Neural progenitor cell (in vitro differentiated cells): ENCODE measurements at regions not wholly inside any gene's neighbourhood (a gene's known extent, or its start where the extent isn't known, plus 50 kb on each side); places are given as distances from the start of the nearest gene placed in this dataset.

Source experiments
- DNase-seq: peaks from one replicate; pipeline ENCODE4 v3.0.0-alpha.2; 2016; ENCODE audit warnings: low spot score
- H2AFZ ChIP-seq: fragments of 200-600 bp; sonication (generic); replicated peaks from 2 replicates; pipeline ENCODE4 v1.6.1; 2016; ENCODE audit warnings: antibody characterized with exemption
- H3F3A ChIP-seq: fragments of 200-600 bp; sonication (generic); 2 replicates; pipeline ENCODE4 v1.6.1; 2016; ENCODE audit warnings: antibody characterized with exemption, low read depth
- H3K27ac ChIP-seq: fragments of 200-600 bp; sonication (generic); 2 replicates; pipeline ENCODE4 v1.5.1; 2016; ENCODE audit warnings: mild to moderate bottlenecking
- H3K27me3 ChIP-seq: fragments of 200-600 bp; sonication (generic); 2 replicates; pipeline ENCODE4 v1.6.1; 2016; ENCODE audit warnings: mild to moderate bottlenecking, moderate library complexity
- H3K36me3 ChIP-seq: fragments of 200-600 bp; sonication (generic); 2 replicates; pipeline ENCODE4 v1.5.1; 2016
- H3K4me1 ChIP-seq: fragments of 200-600 bp; sonication (generic); 2 replicates; pipeline ENCODE4 v1.6.1; 2016; ENCODE audit warnings: mixed run types
- H3K4me2 ChIP-seq: fragments of 200-600 bp; sonication (generic); 2 replicates; pipeline ENCODE4 v1.6.1; 2016
- H3K4me3 ChIP-seq: fragments of 200-600 bp; sonication (generic); 2 replicates; pipeline ENCODE4 v1.5.1; 2016
- H3K79me2 ChIP-seq: fragments of 200-600 bp; sonication (generic); 2 replicates; pipeline ENCODE4 v1.6.1; 2016; ENCODE audit warnings: low read depth
- H3K9ac ChIP-seq: fragments of 200-600 bp; sonication (generic); 2 replicates; pipeline ENCODE4 v1.6.1; 2016
- H3K9me3 ChIP-seq: fragments of 200-600 bp; sonication (generic); 2 replicates; pipeline ENCODE4 v1.5.1; 2016; ENCODE audit warnings: low read depth
- H4K20me1 ChIP-seq: fragments of 200-600 bp; sonication (generic); 2 replicates; pipeline ENCODE4 v1.6.1; 2016; ENCODE audit warnings: low read depth
- H3K27ac Mint-ChIP-seq: 3 replicates; pipeline ENCODE4 v1.8.0; 2021; ENCODE audit warnings: mixed read lengths
- H3K27me3 Mint-ChIP-seq: 2 replicates; pipeline ENCODE4 v1.8.0; 2022; ENCODE audit warnings: low read depth, mild to moderate bottlenecking, inconsistent platforms, moderate library complexity, mixed read lengths; ENCODE audit not compliant: insufficient read depth
- H3K36me3 Mint-ChIP-seq: 3 replicates; pipeline ENCODE4 v1.8.0; 2021; ENCODE audit warnings: mixed read lengths
- H3K4me1 Mint-ChIP-seq: 3 replicates; pipeline ENCODE4 v1.8.0; 2021; ENCODE audit warnings: mixed read lengths
- H3K4me3 Mint-ChIP-seq: 3 replicates; pipeline ENCODE4 v1.8.0; 2021; ENCODE audit warnings: mild to moderate bottlenecking, moderate library complexity, mixed read lengths
- H3K9me3 Mint-ChIP-seq: 3 replicates; pipeline ENCODE4 v1.8.0; 2020; ENCODE audit warnings: mixed read lengths
- EZH2 ChIP-seq: fragments of 200-600 bp; sonication (generic); IDR thresholded peaks from 2 replicates; pipeline ENCODE4 v1.6.1; 2017; ENCODE audit warnings: antibody characterized with exemption, mild to moderate bottlenecking, moderate library complexity
- EZH2phosphoT487 ChIP-seq: fragments of 200-600 bp; sonication (generic); IDR thresholded peaks from 2 replicates; pipeline ENCODE4 v1.6.1; 2017; ENCODE audit warnings: antibody characterized with exemption
- TF ChIP-seq, protein P1 (sequence below): fragments of 200-600 bp; sonication (generic); IDR thresholded peaks from 2 replicates; pipeline ENCODE4 v1.5.1; 2017; ENCODE audit warnings: antibody characterized with exemption, mild to moderate bottlenecking

DNA sequence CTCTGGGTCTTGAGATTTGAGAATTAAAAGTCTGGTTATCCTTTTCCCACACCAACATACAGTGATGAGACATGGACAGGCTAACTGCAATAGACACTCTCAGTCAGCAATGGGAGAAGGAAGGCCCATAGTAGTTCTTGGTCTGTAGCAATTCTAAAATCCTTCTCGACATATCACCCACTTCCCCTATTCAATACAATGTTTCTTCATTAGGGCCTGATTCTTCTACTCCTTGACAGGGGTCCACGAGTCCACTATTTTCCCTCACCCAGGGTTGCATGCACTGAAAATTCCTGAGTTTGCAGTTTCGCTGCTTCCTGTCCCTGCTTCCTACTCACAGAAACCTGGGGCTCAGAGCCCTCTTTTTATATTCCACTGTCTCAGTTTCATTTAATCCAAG is 402.8 kb downstream of the MAT2B start:
- no peaks in the 10 kb centered on the region for H4K20me1 ChIP-seq
- H3K9me3 Mint-ChIP-seq, result no peaks in the 10 kb centered on the region

DNA sequence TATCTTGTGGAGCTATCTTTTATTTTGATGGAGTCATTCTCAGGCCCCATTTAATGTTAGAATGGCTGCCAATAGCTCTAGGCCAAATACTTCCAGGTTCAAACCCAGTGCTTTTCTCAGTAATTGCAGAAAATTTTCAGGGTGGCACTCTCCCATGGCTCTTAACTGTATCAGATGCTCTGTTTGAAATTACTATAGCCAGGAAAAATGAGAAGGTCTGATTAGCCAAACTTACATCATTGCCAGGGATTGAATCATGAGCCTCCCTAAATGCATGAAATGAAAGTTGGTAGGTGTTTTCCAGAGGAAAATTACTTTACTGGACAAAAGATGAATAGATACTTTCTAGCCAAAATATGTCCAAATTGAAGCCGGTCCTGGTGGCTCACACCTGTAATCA is 404.8 kb downstream of the MAT2B start:
- peaks cover 10% of the 10 kb centered on the region for H3K4me1 Mint-ChIP-seq
- Histone ChIP-seq H3K36me3 (no peaks in the 10 kb centered on the region), H3F3A (no peaks in the 10 kb centered on the region), H3K9me3 (no peaks in the 10 kb centered on the region), H3K9ac (no peak overlapping the region), H3K27me3 (no peaks in the 10 kb centered on the region), H3K79me2 (no peaks in the 10 kb centered on the region), H3K4me1 (no peaks in the 10 kb centered on the region), H3K4me3 (no peak overlapping the region), H3K4me2 (no peak overlapping the region), H3K27ac (no peak overlapping the region), H2AFZ (no peak overlapping the region), H4K20me1 (no peaks in the 10 kb centered on the region)
- no peaks in the 10 kb centered on the region for H3K9me3 Mint-ChIP-seq
- H3K27me3 Mint-ChIP-seq, result no peaks in the 10 kb centered on the region
- H3K4me3 Mint-ChIP-seq, result no peak overlapping the region
- H3K27ac Mint-ChIP-seq, result no peak overlapping the region
- no peak for DNase-seq
- TF ChIP-seq EZH2 (no peak), EZH2phosphoT487 (no peak)
- TF ChIP-seq, protein P1, sequence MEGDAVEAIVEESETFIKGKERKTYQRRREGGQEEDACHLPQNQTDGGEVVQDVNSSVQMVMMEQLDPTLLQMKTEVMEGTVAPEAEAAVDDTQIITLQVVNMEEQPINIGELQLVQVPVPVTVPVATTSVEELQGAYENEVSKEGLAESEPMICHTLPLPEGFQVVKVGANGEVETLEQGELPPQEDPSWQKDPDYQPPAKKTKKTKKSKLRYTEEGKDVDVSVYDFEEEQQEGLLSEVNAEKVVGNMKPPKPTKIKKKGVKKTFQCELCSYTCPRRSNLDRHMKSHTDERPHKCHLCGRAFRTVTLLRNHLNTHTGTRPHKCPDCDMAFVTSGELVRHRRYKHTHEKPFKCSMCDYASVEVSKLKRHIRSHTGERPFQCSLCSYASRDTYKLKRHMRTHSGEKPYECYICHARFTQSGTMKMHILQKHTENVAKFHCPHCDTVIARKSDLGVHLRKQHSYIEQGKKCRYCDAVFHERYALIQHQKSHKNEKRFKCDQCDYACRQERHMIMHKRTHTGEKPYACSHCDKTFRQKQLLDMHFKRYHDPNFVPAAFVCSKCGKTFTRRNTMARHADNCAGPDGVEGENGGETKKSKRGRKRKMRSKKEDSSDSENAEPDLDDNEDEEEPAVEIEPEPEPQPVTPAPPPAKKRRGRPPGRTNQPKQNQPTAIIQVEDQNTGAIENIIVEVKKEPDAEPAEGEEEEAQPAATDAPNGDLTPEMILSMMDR, result no peak
- H3K36me3 Mint-ChIP-seq, result no peaks in the 10 kb centered on the region

More for the DNA sequence above, 402.8 kb downstream of the MAT2B start:
- TF ChIP-seq EZH2phosphoT487, result no peak
- no peak for TF ChIP-seq EZH2
- TF ChIP-seq, protein P1, result no peak
- H3K4me3 Mint-ChIP-seq, result no peak overlapping the region
- H3K27ac Mint-ChIP-seq, result no peak overlapping the region
- H3K4me2 ChIP-seq, result no peak overlapping the region
- H3K27me3 Mint-ChIP-seq, result no peaks in the 10 kb centered on the region
- no peaks in the 10 kb centered on the region for H3K4me1 ChIP-seq
- H3F3A ChIP-seq, result no peaks in the 10 kb centered on the region
- H3K36me3 Mint-ChIP-seq, result no peaks in the 10 kb centered on the region
- H3K27me3 ChIP-seq, result no peaks in the 10 kb centered on the region
- H3K9ac ChIP-seq, result no peak overlapping the region
- H3K9me3 ChIP-seq, result no peaks in the 10 kb centered on the region
- H3K4me1 Mint-ChIP-seq, result peaks cover 10% of the 10 kb centered on the region
- H3K79me2 ChIP-seq, result no peaks in the 10 kb centered on the region
- H3K27ac ChIP-seq, result no peak overlapping the region
- DNase-seq, result no peak
- no peak overlapping the region for H3K4me3 ChIP-seq
- no peak overlapping the region for H2AFZ ChIP-seq
- no peaks in the 10 kb centered on the region for H3K36me3 ChIP-seq

DNA sequence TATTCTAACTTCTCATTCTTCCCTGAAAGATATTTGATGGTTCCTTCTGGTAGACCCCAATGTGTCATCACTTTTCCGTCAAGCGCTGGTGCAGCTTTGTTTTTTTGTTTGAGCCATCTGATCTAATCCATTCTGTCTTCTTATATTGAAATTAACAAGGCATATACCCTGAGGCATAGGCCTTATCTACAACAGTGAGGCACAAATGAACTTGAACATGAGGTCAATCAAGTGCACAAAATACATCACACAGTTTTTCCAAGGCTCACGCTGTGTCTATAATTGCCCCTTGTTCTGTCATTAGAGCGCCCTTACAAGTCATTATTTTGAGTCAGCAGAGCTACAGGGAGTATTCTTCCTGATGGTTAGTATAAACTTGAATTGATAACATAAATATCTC is 406.6 kb downstream of the MAT2B start:
- no peak for DNase-seq
- Histone ChIP-seq H3K9me3 (no peaks in the 10 kb centered on the region), H3K36me3 (no peaks in the 10 kb centered on the region), H3K4me1 (no peaks in the 10 kb centered on the region), H4K20me1 (no peaks in the 10 kb centered on the region), H3K4me3 (no peak overlapping the region), H3K4me2 (no peak overlapping the region), H3K27me3 (no peaks in the 10 kb centered on the region), H3F3A (no peaks in the 10 kb centered on the region), H3K79me2 (no peaks in the 10 kb centered on the region), H3K9ac (no peak overlapping the region), H3K27ac (no peak overlapping the region), H2AFZ (no peak overlapping the region)
- Mint-ChIP-seq H3K9me3 (no peaks in the 10 kb centered on the region), H3K27me3 (no peaks in the 10 kb centered on the region), H3K36me3 (no peaks in the 10 kb centered on the region), H3K4me1 (peaks cover 19% of the 10 kb centered on the region), H3K27ac (no peak overlapping the region), H3K4me3 (no peak overlapping the region)
- TF ChIP-seq EZH2 (no peak), EZH2phosphoT487 (no peak)
- TF ChIP-seq, protein P1, result no peak

DNA sequence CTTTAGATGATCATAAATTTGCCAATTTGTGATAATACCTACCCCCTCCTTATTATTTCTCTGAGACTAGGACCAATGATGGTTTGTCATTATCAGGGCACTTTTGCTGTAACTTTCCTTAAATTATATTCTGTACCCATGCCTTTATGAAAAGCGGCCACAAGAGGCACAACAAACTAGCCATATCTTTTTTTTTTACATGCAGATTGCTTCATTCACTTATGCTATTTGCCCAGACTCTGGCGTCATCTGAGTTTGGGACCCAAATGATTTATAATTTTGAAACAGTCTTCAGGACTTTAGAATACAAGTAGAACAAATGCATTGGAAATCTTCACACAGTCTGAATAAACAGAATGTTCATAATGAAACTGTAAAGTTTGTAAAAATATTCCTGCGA is 408.1 kb downstream of the MAT2B start:
- H3K27ac ChIP-seq, result no peak overlapping the region
- H3K79me2 ChIP-seq, result no peaks in the 10 kb centered on the region
- H4K20me1 ChIP-seq, result no peaks in the 10 kb centered on the region
- no peak for DNase-seq
- Mint-ChIP-seq H3K9me3 (no peaks in the 10 kb centered on the region), H3K27me3 (no peaks in the 10 kb centered on the region), H3K4me1 (peaks cover 19% of the 10 kb centered on the region), H3K36me3 (no peaks in the 10 kb centered on the region), H3K27ac (no peak overlapping the region), H3K4me3 (no peak overlapping the region)
- H3K9ac ChIP-seq, result no peak overlapping the region
- H3K4me2 ChIP-seq, result no peak overlapping the region
- TF ChIP-seq, protein P1, result peak; percentile 4
- no peak for TF ChIP-seq EZH2phosphoT487
- no peak overlapping the region for H3K4me3 ChIP-seq
- H3K36me3 ChIP-seq, result no peaks in the 10 kb centered on the region
- H3F3A ChIP-seq, result no peaks in the 10 kb centered on the region
- no peaks in the 10 kb centered on the region for H3K9me3 ChIP-seq
- no peaks in the 10 kb centered on the region for H3K27me3 ChIP-seq
- H2AFZ ChIP-seq, result no peak overlapping the region
- H3K4me1 ChIP-seq, result no peaks in the 10 kb centered on the region
